ENCODE measurements at regions not wholly inside any gene's neighbourhood (a gene's known extent, or its start where the extent isn't known, plus 50 kb on each side); places are given as distances from the start of the nearest gene placed in this dataset.
"Not testable (repeated sequence)": the region's sequence is repeated elsewhere in the genome, so short reads cannot be mapped to it uniquely, and the experiment has no call there.

GRCh38 chr1:189627427-189627826 is 850.2 kb downstream of the BRINP3 start:
- Histone ChIP-seq H3K27me3 (ENCODE audit: insufficient read depth, poor library complexity, severe bottlenecking) (no peaks in the 10 kb centered on the region), H3K4me1 (ENCODE audit: insufficient read depth, poor library complexity, severe bottlenecking) (peaks cover 8% of the 10 kb centered on the region), H3K36me3 (ENCODE audit: low read depth) (no peaks in the 10 kb centered on the region), H3K9me3 (ENCODE audit: severe bottlenecking) (no peaks in the 10 kb centered on the region), H3K27ac (ENCODE audit: poor library complexity, severe bottlenecking) (no peak overlapping the region), H3K4me3 (ENCODE audit: severe bottlenecking) (no peak overlapping the region)
- no peak for TF ChIP-seq CTCF (IDR thresholded peaks at IDR 0.05; ENCODE audit: poor library complexity, severe bottlenecking)
- DNase-seq (ENCODE audit: low spot score) (no peak), ATAC-seq (ENCODE audit: low read depth) (no peak)

- H3K4me3 ChIP-seq (ENCODE audit: severe bottlenecking) = no peak overlapping the region
- peak overlapping the region; percentile 10 for H3K27ac ChIP-seq (ENCODE audit: poor library complexity, severe bottlenecking)
- no peaks in the 10 kb centered on the region for H3K9me3 ChIP-seq (ENCODE audit: severe bottlenecking)
- H3K4me1 ChIP-seq (ENCODE audit: insufficient read depth, poor library complexity, severe bottlenecking) = no peaks in the 10 kb centered on the region
- ATAC-seq (ENCODE audit: low read depth) (no peak), DNase-seq (ENCODE audit: low spot score) (no peak)
- H3K27me3 ChIP-seq (ENCODE audit: insufficient read depth, poor library complexity, severe bottlenecking) = no peaks in the 10 kb centered on the region
- no peaks in the 10 kb centered on the region for H3K36me3 ChIP-seq (ENCODE audit: low read depth)
- TF ChIP-seq CTCF (IDR thresholded peaks at IDR 0.05; ENCODE audit: poor library complexity, severe bottlenecking) = no peak
These were observed 848.8 kb downstream of the BRINP3 start for GRCh38 chr1:189628857-189629256.

- Histone ChIP-seq H3K4me1 (ENCODE audit: insufficient read depth, poor library complexity, severe bottlenecking) (peaks cover 4% of the 10 kb centered on the region), H3K27ac (ENCODE audit: poor library complexity, severe bottlenecking) (no peak overlapping the region), H3K9me3 (ENCODE audit: severe bottlenecking) (no peaks in the 10 kb centered on the region), H3K4me3 (ENCODE audit: severe bottlenecking) (no peak overlapping the region), H3K36me3 (ENCODE audit: low read depth) (no peaks in the 10 kb centered on the region), H3K27me3 (ENCODE audit: insufficient read depth, poor library complexity, severe bottlenecking) (no peaks in the 10 kb centered on the region)
- ATAC-seq (ENCODE audit: low read depth) (no peak), DNase-seq (ENCODE audit: low spot score) (no peak)
- TF ChIP-seq CTCF (IDR thresholded peaks at IDR 0.05; ENCODE audit: poor library complexity, severe bottlenecking) = no peak
These were observed 844.0 kb downstream of the BRINP3 start for GRCh38 chr1:189633658-189634057.

- no peaks in the 10 kb centered on the region for H3K9me3 ChIP-seq (ENCODE audit: severe bottlenecking)
- H3K27ac ChIP-seq (ENCODE audit: poor library complexity, severe bottlenecking) = no peak overlapping the region
- H3K27me3 ChIP-seq (ENCODE audit: insufficient read depth, poor library complexity, severe bottlenecking) = no peaks in the 10 kb centered on the region
- DNase-seq (ENCODE audit: low spot score) (no peak), ATAC-seq (ENCODE audit: low read depth) (peak; percentile 49; the same call in 1 of the 3 replicates)
- H3K4me3 ChIP-seq (ENCODE audit: severe bottlenecking) = no peak overlapping the region
- TF ChIP-seq CTCF (IDR thresholded peaks at IDR 0.05; ENCODE audit: poor library complexity, severe bottlenecking) = no peak
- peaks cover 4% of the 10 kb centered on the region for H3K4me1 ChIP-seq (ENCODE audit: insufficient read depth, poor library complexity, severe bottlenecking)
- H3K36me3 ChIP-seq (ENCODE audit: low read depth) = no peaks in the 10 kb centered on the region
These were observed 840.6 kb downstream of the BRINP3 start for GRCh38 chr1:189637041-189637440.

GRCh38 chr1:189644156-189644555 is 833.5 kb downstream of the BRINP3 start:
- not testable (repeated sequence) for H3K4me1 ChIP-seq (ENCODE audit: insufficient read depth, poor library complexity, severe bottlenecking); DNase-seq (ENCODE audit: low spot score); H3K27ac ChIP-seq (ENCODE audit: poor library complexity, severe bottlenecking); H3K4me3 ChIP-seq (ENCODE audit: severe bottlenecking); H3K36me3 ChIP-seq (ENCODE audit: low read depth); ATAC-seq (ENCODE audit: low read depth); H3K27me3 ChIP-seq (ENCODE audit: insufficient read depth, poor library complexity, severe bottlenecking); H3K9me3 ChIP-seq (ENCODE audit: severe bottlenecking)
